GM19452 (cell line): ENCODE measurements at regions not wholly inside any gene's neighbourhood (a gene's known extent, or its start where the extent isn't known, plus 50 kb on each side); places are given as distances from the start of the nearest gene placed in this dataset.
"Not testable (repeated sequence)": the region's sequence is repeated elsewhere in the genome, so short reads cannot be mapped to it uniquely, and the experiment has no call there.

ENCODE experiments used
- ATAC-seq: cut with Tn5 transposase; IDR thresholded peaks from one replicate; pipeline ENCODE4 v1.9.1; 2021; ENCODE audit not compliant: unreplicated experiment

- no peak for ATAC-seq
Observed at GRCh38 chr11:116386118-116386699, 386.6 kb downstream of the BUD13 start.

DNA sequence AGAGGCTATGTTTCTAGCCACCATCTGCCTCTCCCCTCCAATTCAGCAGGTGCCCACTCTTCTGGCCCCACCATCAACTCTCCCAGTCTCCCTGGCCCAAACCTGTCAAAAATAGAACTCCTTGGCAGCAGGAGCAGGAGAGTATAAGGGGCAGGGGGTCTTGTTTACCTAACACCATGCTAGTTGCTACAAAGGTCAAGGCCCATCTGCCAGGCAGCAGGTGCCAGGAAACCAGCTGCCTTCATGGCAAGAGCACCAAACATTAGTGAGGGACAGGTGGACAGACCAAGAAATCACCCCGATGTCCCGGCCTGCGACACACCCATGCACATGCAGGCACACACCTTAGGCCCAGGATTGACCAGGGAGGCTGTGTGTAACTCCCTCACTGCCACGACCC, 387.9 kb downstream of the BUD13 start:
- no peak for ATAC-seq

DNA sequence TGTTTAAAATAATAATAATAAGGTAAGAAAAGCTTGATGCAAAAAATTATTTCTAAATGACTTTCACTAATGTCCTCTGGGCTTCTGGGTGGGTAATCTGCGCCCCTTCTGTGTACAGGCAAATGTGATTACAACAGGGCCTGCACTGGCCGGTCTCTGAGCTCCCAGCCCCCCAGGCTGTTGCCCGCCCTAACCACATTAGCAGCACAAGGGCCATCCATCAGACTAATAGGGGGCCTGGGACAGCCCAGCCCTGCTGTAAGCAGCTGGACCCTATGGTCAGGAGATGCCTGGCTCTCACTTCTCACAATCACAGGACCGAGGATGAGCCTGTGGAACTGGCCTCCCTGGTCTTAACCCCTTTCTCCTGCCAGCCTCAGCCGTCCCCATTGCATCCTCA, 388.4 kb downstream of the BUD13 start:
- no peak for ATAC-seq

- no peak for ATAC-seq
Observed at GRCh38 chr11:116379185-116379828, 393.5 kb downstream of the BUD13 start.

- ATAC-seq = no peak
Observed at GRCh38 chr11:116376547-116376946, 396.2 kb downstream of the BUD13 start.

DNA sequence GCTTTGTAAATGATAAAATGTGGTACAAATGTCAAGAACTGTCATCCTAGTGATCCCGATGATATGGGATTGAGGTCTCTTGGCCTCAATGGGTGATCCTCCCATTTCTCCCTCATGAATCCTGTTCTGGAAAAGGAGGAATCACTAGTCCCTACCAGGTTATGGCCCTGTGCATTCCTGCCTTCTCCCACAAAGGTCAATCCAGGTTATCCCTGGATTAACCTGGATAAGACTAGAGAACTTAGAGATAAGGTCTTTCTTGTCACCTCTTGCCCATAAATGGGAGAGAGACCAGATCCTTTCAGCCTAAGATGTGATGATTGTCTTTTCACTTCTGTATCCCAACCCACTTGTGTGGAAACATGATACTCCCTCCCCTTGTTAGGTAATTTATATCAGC, 396.7 kb downstream of the BUD13 start:
- ATAC-seq = no peak

DNA sequence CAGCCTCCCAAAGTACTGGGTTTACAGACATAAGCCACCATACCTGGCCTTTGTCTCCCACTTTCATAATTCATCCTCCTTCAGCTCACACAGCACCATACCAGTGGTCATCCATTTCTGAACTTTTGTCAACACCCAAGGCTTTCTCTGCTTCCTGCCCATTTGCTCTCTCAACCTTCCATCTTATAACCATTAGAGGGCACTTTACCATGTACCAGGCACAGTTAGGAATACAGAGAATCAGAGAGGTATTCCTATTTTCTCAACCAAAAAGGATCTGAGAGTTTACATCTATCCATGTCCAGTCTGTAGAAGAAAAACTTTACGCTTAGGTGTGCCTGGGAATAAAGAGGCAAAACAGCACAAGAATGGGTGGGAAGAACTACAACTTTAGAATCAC, 397.6 kb downstream of the BUD13 start:
- no peak for ATAC-seq

DNA sequence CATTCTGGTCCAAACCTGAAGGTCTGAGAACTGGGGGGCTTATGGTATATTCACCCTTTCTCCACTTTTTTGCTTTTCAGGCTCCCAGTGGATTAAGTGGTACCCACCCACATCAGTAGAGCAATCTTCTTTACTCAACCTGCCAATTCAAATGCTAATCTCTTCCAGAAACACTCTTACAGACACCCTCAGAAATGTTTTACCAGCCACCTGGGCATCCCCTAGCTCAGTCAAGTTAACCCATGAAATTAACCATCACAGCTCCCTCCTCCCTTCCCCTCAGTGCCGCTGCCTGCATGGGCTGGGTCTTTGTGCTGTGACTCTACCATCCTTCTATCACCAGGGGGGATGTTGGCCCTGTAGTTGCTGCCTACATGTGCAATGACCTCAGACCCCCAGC, 398.7 kb downstream of the BUD13 start:
- no peak for ATAC-seq

DNA sequence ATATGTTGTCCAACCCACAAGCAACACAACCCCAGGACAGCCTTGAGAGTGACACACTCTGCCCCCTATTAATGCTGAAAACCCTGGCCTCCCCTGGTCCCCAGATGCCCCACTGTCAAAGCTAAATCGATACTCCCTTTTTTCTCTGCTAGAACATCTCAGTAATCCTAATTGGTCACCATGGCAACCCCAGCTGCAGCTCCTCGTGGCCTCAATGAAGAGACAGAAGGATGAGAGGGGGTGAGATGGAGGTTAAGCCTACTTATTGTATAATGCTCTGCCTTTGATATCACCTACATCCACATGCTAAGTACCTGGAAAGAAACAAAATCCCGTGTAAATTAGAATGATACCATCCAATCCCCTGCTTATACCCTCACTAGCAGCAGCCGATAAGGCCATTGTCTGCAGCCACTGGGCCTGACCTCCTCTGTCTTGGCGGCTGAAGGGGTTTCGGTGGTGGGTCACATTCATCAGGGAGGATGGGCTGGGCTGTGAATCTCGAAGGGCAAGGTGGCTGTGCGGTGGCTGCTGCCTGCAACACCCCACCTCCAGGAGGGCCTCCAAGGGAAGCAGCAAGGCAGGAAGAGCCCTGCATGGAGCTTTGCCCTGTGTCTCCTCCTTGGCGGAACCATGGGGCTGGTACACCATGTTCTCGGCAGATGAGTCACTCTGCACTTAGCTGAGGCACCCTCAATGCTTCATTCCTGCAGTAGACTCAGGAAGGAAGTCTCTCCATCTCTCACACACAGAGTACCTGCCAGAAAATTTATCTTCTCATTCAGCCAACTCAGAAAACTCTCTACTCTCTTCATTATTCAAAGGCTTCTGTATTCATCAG, 399.5 kb downstream of the BUD13 start:
- no peak for ATAC-seq

GRCh38 chr11:116371146-116371545, 401.6 kb downstream of the BUD13 start:
- ATAC-seq = no peak

- no peak for ATAC-seq
Observed at GRCh38 chr11:116368784-116369183, 404.0 kb downstream of the BUD13 start.

GRCh38 chr11:116366980-116367645, 405.7 kb downstream of the BUD13 start:
- no peak for ATAC-seq

- no peak for ATAC-seq
Observed at GRCh38 chr11:116366451-116366850, 406.3 kb downstream of the BUD13 start.

DNA sequence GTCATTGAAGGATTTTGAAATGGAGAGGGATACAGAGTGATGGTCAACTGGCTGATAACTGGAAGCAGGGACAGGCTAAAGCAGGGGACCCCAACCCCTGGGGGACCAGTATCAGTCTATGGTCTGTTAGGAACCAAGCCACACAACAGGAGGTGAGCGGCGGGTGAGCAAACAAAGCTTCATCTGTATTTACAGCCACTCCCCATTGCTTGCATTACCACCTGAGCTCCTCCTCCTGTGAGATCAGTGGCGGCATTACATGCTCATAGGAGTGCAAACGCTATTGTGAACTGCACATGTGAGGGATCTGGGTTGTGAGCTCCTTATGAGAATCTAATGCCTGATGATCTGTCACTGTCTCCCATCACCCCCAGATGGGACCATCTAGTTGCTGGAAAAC, 407.9 kb downstream of the BUD13 start:
- not testable (repeated sequence) for ATAC-seq

DNA sequence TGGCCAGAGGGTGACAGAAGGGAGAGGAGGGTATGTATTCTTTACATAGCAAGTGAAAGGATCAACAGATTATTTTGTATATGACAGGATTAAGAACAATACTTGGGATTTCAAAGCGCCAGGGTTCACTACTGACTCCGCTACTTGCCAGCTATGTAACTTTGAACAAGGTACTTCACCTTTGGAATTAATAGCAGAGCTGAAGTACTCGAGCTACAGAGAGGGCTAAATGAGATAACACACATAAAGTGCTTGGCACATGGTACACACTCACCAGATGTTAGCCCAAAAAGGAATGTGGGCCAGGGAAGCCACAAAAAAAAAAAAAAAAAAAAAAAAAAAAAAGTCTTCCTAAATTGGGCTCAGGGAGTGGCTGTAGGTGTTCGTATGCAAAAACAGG, 408.4 kb downstream of the BUD13 start:
- ATAC-seq = no peak

GRCh38 chr11:116360221-116360941, 412.4 kb downstream of the BUD13 start:
- ATAC-seq = no peak

GRCh38 chr11:116357784-116358544, 414.8 kb downstream of the BUD13 start:
- ATAC-seq = no peak

GRCh38 chr11:116356451-116356850, 416.3 kb downstream of the BUD13 start:
- ATAC-seq = no peak

- ATAC-seq = no peak
Observed at GRCh38 chr11:116355104-116355503, 417.7 kb downstream of the BUD13 start.

- no peak for ATAC-seq
Observed at GRCh38 chr11:116353589-116353988, 419.2 kb downstream of the BUD13 start.
